Fibroblast of lung (primary cell): ENCODE measurements at regions not wholly inside any gene's neighbourhood (a gene's known extent, or its start where the extent isn't known, plus 50 kb on each side); places are given as distances from the start of the nearest gene placed in this dataset.
"Not testable (repeated sequence)": the region's sequence is repeated elsewhere in the genome, so short reads cannot be mapped to it uniquely, and the experiment has no call there.

Source experiments
- CTCF ChIP-seq, 2 donors: IDR thresholded peaks in 1 of 2; conservative IDR thresholded peaks in 1 of 2; 1 replicate in 1 of 2; 2 replicates in 1 of 2; pipeline ENCODE4 v1.5.1; 2011 to 2012; ENCODE audit warnings: low read length in 2 of 2, control low read depth in 1 of 2, inconsistent platforms in 1 of 2, low read depth in 1 of 2, mild to moderate bottlenecking in 1 of 2
- EZH2 ChIP-seq: IDR thresholded peaks from 2 replicates; pipeline ENCODE4 v1.5.1; 2012; ENCODE audit warnings: low read length, control low read depth, mild to moderate bottlenecking; ENCODE audit errors: missing control alignments

GRCh38 chr6:115579565-115579964 is 481.1 kb downstream of the FRK start:
- not testable (repeated sequence) for TF ChIP-seq CTCF (conservative IDR thresholded peaks at IDR 0.05 in 1 of 2, IDR thresholded peaks at IDR 0.05 in 1 of 2; ENCODE audit: low read depth in 1 of 2, low read length in 2 of 2); EZH2
